M059J (cell line): ENCODE measurements at regions not wholly inside any gene's neighbourhood (a gene's known extent, or its start where the extent isn't known, plus 50 kb on each side); places are given as distances from the start of the nearest gene placed in this dataset.

Experiments
- DNase-seq: peaks from one replicate; pipeline ENCODE4 v3.0.0-alpha.2; 2012; ENCODE audit warnings: low read depth

GRCh38 chr20:51335329-51335841, 207.1 kb downstream of the NFATC2 start:
- peak; percentile 98 for DNase-seq

DNA sequence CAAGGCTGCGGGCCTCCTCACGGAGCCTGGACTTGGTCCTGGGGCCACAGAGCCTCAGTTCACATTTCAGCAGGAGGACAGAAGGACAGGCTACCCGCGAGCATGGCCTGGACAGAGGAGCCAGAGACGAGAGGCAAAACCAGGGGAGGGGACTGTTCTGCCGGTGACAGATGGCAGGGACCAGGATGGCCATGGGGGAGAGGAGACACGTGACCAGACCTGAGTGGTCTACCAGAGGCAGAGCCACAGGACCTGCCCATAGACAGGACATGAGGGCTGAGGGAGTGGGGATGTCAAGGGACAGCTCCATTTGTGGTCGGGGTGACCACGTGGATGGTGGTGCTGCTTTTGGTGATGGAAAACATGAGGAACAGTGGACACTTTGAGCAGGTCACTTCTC, 207.9 kb downstream of the NFATC2 start:
- no peak for DNase-seq

GRCh38 chr20:51333971-51334370, 208.5 kb downstream of the NFATC2 start:
- no peak for DNase-seq

- DNase-seq = no peak
Observed at GRCh38 chr20:51333446-51333845, 209.1 kb downstream of the NFATC2 start.

DNA sequence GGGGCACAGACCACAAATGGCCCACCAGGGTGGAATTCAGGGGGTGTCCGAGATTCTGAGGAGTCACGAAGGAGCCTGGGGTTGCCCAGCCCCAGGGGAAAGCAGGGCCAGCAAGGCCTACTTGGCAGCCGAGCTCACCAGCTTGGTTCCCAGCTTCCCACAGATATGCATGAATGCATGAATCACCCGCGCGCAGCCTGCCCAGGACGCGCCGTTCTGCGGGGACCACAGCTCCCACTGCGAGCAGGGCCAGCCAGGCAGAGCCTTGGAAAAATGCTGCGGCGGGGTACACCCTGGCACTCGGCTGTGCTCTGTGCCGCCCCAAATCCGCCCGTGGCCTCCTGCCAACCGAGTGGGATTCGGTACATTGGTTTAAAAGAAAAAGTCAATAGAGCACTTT, 211.0 kb downstream of the NFATC2 start:
- peak; percentile 97 for DNase-seq

DNA sequence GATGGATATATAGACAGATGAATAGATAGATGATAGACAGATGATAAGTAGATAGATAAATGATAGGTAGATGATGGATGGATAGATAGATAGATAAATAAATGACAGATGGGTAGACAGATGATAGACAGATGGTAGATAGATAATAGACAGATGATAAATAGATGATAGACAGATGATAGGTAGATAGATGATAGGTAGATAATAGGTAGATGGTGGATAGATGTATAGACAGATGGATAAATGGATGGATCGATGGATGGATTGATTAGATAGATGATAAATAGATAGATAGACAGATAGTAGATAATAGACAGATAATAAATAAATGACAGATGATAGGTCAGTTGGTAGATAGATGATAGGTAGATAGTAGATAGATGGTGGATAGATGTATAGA, 212.7 kb downstream of the NFATC2 start:
- DNase-seq = no peak

GRCh38 chr20:51327251-51327841, 215.2 kb downstream of the NFATC2 start:
- DNase-seq = peak; percentile 91

DNA sequence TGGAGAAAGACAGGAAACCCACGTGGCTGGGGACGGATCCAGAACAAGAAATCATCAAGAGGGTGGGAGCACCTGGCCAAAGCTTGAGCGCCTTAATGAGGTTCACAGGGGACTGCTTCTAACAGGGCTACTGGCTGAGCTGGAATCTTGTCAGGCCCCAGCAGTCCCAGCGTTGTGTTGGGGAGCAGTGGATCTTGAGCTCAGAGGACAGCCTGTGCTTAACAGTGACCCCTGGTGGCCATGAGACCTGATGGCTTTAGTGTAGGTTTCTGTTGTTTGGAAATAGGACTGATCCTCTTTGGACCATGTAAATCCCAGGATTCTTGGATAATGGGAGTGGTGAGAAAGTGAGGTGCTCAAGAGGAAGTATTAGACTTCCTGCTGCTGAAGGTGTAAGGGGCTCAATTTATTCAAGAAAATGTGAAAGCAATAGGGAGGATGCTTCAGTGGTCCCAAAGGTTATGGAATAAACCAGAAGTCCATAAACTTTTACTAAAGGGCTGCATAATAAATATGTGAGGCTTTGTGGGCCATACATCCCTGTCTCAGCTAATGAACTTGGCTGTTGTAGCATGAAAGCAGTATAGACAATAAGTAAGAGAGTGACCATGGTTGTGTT, 216.2 kb downstream of the NFATC2 start:
- no peak for DNase-seq

DNA sequence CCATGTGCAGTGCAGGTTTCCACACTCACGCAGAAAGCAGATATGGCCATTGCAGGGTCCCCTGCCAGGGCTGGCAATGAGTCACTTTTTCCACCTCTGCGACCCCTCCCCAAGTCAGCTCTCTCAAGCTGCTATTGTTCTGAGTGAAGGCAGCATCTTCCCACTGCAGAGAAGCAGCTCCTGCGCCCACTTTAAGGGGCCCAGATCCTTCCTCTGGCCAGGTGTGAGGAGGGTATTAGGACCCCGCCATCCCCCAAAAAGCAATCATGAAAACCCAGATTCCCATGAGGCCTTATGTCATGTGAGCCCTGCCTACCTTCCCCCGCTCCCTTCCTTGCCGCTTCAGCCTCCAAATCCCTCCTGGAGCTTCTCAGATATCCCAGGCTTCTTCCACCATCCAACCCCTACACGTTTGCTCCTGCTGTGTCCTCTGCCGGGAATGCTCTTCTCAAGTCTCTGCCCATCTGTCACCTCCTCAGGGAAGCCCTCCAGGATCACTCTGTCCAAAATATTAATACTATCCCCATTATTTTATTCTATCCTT, 220.3 kb downstream of the NFATC2 start:
- no peak for DNase-seq

DNA sequence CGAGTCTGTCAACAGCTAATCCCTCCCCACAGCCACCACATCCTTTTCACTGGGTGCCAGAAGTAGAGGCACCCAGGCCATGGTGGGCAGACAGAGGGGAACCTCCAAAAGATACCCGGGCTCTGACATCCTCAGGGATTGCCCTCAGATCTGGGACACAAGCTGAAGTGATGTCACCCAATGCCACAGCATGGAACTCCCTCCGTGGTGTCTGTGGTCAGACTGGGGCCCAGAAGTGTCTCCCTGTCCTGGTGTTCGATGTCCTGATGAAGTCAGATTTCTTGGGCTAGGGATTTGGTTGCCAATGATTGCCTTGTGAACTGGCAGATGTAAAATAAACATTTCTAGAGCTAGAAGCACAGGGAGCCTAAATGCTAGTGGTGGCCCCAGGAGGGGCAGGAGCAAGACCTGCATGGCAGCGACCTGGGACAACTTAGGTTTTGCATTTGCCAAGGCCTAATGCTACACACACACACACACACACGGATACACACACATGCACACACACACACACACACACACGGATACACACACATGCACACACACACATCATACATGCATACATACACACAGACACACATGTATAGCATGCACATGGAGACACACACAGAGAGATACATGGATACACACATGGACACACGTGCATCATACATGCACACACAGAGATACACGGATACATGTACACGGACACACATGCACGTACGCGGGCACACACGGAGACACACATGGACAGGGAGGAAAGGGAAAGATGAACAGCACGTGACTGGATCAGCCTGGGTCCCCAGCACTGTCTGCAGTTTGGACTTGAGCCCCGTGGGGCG, 221.0 kb downstream of the NFATC2 start:
- DNase-seq = peak; percentile 46

- DNase-seq = no peak
Observed at GRCh38 chr20:51319522-51319921, 223.0 kb downstream of the NFATC2 start.

DNA sequence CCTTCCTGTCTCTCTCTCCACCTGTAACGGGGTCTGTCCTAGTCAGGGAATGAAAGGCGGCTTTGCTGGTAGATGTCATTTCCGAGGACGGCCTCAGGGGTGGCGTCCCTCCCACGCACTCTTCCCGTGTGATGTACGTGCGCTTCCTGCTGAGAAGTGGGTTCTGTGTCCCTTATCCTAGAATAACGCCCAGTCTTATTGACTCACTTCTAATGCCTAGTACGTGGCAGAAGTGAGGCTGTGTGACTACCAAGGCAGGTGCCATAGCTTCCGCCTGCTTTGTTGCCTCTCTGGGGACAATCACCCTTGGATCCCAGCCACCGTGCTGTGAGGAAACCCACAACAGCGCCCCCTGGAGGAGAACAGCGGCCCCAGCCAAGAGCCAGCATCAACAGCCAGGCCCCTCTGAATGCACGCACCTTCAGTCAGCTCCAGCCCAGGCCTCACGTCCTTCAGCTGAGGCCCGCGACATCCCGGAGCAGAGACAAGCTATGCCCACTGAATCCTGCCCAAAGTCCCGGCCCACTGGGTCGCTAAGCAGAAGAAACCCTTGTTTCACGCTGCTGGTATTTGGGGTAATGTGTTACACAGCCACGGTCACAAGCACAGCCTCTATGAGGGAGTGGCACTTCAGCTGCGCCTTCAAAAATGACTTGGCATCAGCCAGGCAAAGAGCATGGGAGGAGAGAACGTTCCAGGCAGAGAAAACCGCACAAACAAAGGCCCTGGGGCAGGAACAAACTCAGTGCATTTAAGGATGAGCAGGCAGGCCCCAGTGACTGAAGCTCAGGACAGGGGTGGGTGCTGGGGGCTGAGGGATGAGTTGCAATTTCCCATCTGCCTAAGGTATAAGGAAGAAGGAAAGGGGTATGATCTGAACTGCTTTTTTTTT, 224.2 kb downstream of the NFATC2 start:
- no peak for DNase-seq

DNA sequence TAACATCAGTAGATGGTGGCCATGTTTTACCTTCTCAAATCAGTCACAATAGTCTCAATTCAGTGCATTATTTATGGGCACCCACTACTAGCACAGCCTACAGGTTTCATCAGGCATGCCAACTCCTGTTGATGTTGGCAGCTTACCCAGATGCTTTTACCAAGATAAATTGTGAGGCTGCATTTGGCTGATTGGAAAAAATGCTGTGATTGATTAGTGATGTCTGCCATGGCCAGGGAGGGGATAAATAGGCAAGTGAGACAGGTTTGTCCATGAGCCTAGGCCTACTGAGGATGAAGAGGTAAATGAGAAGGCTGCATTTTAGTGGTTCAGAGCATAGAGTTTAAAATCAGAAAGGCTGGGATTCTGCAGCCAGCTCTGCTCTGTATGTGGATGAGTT, 227.1 kb downstream of the NFATC2 start:
- DNase-seq = peak; percentile 44

DNA sequence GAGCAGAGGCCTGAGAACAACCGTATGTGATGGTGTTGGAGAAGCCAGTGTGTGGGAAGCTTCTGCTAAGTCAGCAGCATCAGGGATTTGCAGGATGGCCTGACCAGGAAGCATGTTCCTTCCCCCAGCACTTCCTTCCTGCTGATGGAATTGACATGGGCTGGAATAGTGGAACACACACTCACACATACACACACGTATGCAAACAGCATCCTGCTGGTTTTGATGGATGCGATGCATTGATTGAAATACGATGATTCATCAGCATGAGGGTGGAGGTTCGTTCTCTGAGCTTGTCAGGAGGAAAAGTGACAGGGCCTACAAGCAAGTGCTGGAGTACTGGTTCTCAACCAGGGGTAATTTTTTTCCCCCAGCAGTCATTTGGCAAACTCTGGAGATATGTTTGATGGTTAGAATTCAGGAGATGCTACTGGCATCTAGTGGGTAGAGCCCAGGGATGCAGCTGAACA, 229.1 kb downstream of the NFATC2 start:
- DNase-seq = peak; percentile 36

GRCh38 chr20:51312480-51312783, 230.1 kb downstream of the NFATC2 start:
- DNase-seq = no peak

- DNase-seq = peak; percentile 64
Observed at GRCh38 chr20:51311636-51312479, 230.7 kb downstream of the NFATC2 start.

GRCh38 chr20:51310216-51310615, 232.3 kb downstream of the NFATC2 start:
- no peak for DNase-seq

DNA sequence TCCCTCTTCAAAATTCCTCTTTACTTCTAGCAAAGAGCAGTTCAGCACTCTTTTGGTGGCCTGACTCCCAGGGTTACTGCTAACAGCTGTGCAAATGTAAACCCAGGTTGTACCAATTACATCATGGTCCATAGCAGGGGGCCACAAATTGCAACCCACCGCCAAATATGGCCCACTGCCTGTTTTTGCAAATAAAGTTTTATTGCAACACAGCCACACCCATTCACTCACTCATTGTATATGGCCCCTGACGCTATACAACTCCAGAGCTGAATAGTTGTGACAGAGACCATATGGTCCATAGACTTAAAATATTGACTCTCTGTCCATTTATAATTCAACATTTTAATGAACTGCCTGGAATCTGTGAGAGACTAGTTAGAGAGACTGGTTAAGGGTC, 233.4 kb downstream of the NFATC2 start:
- no peak for DNase-seq

DNA sequence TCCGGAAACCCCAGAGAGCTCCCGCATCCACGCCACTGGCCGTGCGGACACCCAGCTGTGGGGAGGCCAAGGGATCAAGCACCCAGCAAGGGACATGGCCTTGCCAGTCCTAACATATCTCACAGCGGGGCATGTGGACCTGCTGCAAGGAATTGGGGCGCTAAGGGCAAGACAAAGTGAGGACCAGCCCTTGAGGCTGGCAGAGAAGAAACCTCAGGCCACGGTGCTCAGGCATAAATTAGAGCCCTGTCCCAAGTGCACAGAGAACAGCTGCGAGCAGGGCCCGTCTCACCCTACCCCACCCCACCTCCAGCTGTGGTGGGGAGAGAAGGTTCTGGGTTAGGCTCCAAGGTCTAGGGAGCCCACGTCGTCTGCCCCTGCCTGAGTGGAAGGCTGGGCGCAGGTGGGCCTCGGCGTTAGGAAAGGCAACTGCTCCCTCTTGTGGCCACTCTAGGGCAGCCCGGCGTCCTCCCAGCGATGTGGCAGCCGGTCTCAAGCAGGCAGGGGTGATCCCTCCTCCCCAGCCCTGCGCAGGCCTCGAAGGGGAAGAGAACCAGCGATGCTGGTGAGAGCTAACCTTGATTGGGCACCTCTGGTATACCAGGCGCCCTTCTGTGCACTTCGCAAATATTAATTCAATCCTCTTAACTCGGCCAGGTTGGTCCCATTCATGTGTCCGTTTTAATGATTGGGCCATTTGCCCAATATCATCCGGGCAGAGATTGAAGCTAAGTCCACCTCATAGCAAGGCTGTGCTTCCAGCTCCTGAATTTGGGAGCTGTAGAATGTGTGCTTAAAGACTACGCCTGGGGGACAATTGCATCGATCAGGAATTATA, 235.8 kb downstream of the NFATC2 start:
- DNase-seq = peak; percentile 67

GRCh38 chr20:51306081-51306480, 236.4 kb downstream of the NFATC2 start:
- no peak for DNase-seq
